IMR-90 (cell line): ENCODE measurements at regions not wholly inside any gene's neighbourhood (a gene's known extent, or its start where the extent isn't known, plus 50 kb on each side); places are given as distances from the start of the nearest gene placed in this dataset.

Experiments
- ATAC-seq: fragments of 200-7000 bp; cut with Tn5 transposase; 2 replicates; pipeline ENCODE4 v1.9.1; 2020; ENCODE audit warnings: low read depth, mild to moderate bottlenecking, moderate library complexity
- BruUV-seq: library from RNA; stranded (reverse); fragments of 400-500 nt; replicated peaks from 2 replicates; lab custom pipeline; 2021; lab: Mats Ljungman, UMichigan
- CTCF ChIA-PET: fragments of 300-600 bp; formaldehyde crosslinking; extraction: SDS; loops from one replicate; lab custom pipeline; 2021; ENCODE audit warnings: antibody characterized with exemption; lab: Yijun Ruan, JAX
- POLR2A ChIA-PET: fragments of 300-600 bp; sonication (Branson Sonifier 250); formaldehyde crosslinking; loops from one replicate; lab custom pipeline; 2022; ENCODE audit warnings: antibody characterized with exemption; ENCODE audit not compliant: unreplicated experiment; lab: Charles Lee
- DNase-seq: peaks from one replicate; pipeline ENCODE4 v3.0.0; 2013
- H2AFZ ChIP-seq: replicated peaks from 2 replicates; pipeline ENCODE3; 2013; ENCODE audit warnings: low read length, mild to moderate bottlenecking; ENCODE audit not compliant: poor library complexity
- H2AK5ac ChIP-seq: 2 replicates; pipeline ENCODE4 v1.6.1; 2013; ENCODE audit warnings: low read depth, low read length, inconsistent platforms
- H2AK9ac ChIP-seq: replicated peaks from 2 replicates; pipeline ENCODE3; 2013; ENCODE audit warnings: mild to moderate bottlenecking, low read depth, low read length, moderate library complexity; ENCODE audit not compliant: poor library complexity
- H2BK120ac ChIP-seq: 2 replicates; pipeline ENCODE4 v1.6.1; 2013; ENCODE audit warnings: low read depth, low read length, inconsistent platforms
- H2BK15ac ChIP-seq: 3 replicates; pipeline ENCODE4 v1.6.1; 2013; ENCODE audit warnings: low read depth, low read length, inconsistent platforms
- H2BK20ac ChIP-seq: 2 replicates; pipeline ENCODE4 v1.6.1; 2013; ENCODE audit warnings: low read depth, mild to moderate bottlenecking, inconsistent platforms, low read length, moderate library complexity
- H2BK5ac ChIP-seq: 2 replicates; pipeline ENCODE4 v1.6.1; 2013; ENCODE audit warnings: mild to moderate bottlenecking, low read depth, low read length, inconsistent platforms; ENCODE audit not compliant: poor library complexity, severe bottlenecking
- H3K14ac ChIP-seq: replicated peaks from 2 replicates; pipeline ENCODE4 v1.6.1; 2013; ENCODE audit warnings: low read depth, low read length, inconsistent platforms
- H3K18ac ChIP-seq: 2 replicates; pipeline ENCODE4 v1.6.1; 2013; ENCODE audit warnings: low read depth, low read length, control low read depth
- H3K23ac ChIP-seq: 2 replicates; pipeline ENCODE4 v1.6.1; 2013; ENCODE audit warnings: low read depth, low read length, inconsistent platforms
- H3K27ac ChIP-seq: 2 replicates; pipeline ENCODE4 v1.5.1; 2013; ENCODE audit warnings: mild to moderate bottlenecking, control low read depth, low read length; ENCODE audit not compliant: insufficient read depth
- H3K27me3 ChIP-seq: 2 replicates; pipeline ENCODE4 v1.6.1; 2013; ENCODE audit warnings: low read length; ENCODE audit not compliant: control insufficient read depth, insufficient read depth
- H3K36me3 ChIP-seq: 2 replicates; pipeline ENCODE4 v1.6.1; 2013; ENCODE audit warnings: low read length, mixed read lengths; ENCODE audit not compliant: control insufficient read depth, insufficient read depth
- H3K4ac ChIP-seq: 2 replicates; pipeline ENCODE4 v1.6.1; 2013; ENCODE audit warnings: low read depth, low read length, inconsistent platforms
- H3K4me1 ChIP-seq: 2 replicates; pipeline ENCODE4 v1.6.1; 2013; ENCODE audit warnings: low read length, mixed read lengths; ENCODE audit not compliant: control insufficient read depth, insufficient read depth
- H3K4me2 ChIP-seq: 2 replicates; pipeline ENCODE4 v1.6.1; 2013; ENCODE audit warnings: low read depth, mild to moderate bottlenecking, control low read depth, low read length, moderate library complexity
- H3K4me3 ChIP-seq: 2 replicates; pipeline ENCODE4 v1.5.1; 2013; ENCODE audit warnings: low read depth, mild to moderate bottlenecking, control low read depth, low read length, moderate library complexity; ENCODE audit not compliant: insufficient read depth
- H3K56ac ChIP-seq: 2 replicates; pipeline ENCODE4 v1.6.1; 2013; ENCODE audit warnings: low read length, inconsistent platforms; ENCODE audit not compliant: insufficient read depth; ENCODE audit errors: extremely low read depth
- H3K79me1 ChIP-seq, 2 experiments: 2 replicates each; pipeline ENCODE4 v1.6.1; 2013; ENCODE audit warnings: low read length in 2 of 2, inconsistent platforms in 1 of 2, low read depth in 1 of 2
- H3K9ac ChIP-seq: 2 replicates; pipeline ENCODE4 v1.6.1; 2013; ENCODE audit warnings: low read depth, low read length, control low read depth
- H3K9me1 ChIP-seq: 2 replicates; pipeline ENCODE4 v1.6.1; 2013; ENCODE audit warnings: low read length, inconsistent platforms; ENCODE audit not compliant: insufficient read depth
- H3K9me3 ChIP-seq: 2 replicates; pipeline ENCODE4 v1.6.1; 2013; ENCODE audit warnings: low read length; ENCODE audit not compliant: control insufficient read depth, insufficient read depth
- H4K20me1 ChIP-seq: 2 replicates; pipeline ENCODE4 v1.6.1; 2013; ENCODE audit warnings: low read length, inconsistent platforms; ENCODE audit not compliant: insufficient read depth
- H4K5ac ChIP-seq: 2 replicates; pipeline ENCODE4 v1.6.1; 2013; ENCODE audit warnings: mild to moderate bottlenecking, low read depth, low read length, control low read depth
- H4K8ac ChIP-seq, 2 experiments: 2 replicates each; pipeline ENCODE4 v1.6.1; 2013; ENCODE audit warnings: low read depth in 2 of 2, low read length in 2 of 2, control low read depth in 1 of 2, inconsistent platforms in 1 of 2
- H4K91ac ChIP-seq: 2 replicates; pipeline ENCODE4 v1.6.1; 2013; ENCODE audit warnings: low read depth, low read length, inconsistent platforms; ENCODE audit not compliant: insufficient read depth
- MAZ ChIP-seq: IDR thresholded peaks from 2 replicates; pipeline ENCODE4 v1.6.1; 2012; ENCODE audit warnings: low read depth, mild to moderate bottlenecking, low read length, improper control_type of control experiment, moderate library complexity, borderline replicate concordance
- WGBS, 2 experiments: methylation state at CpG; one replicate each; pipeline versions ENCODE4 v1.1.5 to v1.1.7; 2013; ENCODE audit warnings: missing lambda C conversion rate in 2 of 2; ENCODE audit not compliant: insufficient read length in 1 of 2; ENCODE audit errors: extremely low coverage in 2 of 2; 5-methylcytosine and 5-hydroxymethylcytosine counted together
- dilution Hi-C: fragments of 300-500 bp; cut with HindIII; formaldehyde crosslinking; loops from one replicate; pipeline ENCODE4 v1.14.3; 2018; ENCODE audit warnings: low sequenced_read_pairs; ENCODE audit not compliant: unreplicated experiment
- in situ Hi-C: fragments of 300-500 bp; cut with MboI; formaldehyde crosslinking; loops from 3 replicates; pipeline ENCODE4 v1.14.3; 2019; ENCODE audit warnings: low sequenced_read_pairs, inconsistent platforms, mixed read lengths
- intact Hi-C: fragments of 100-400 bp; cut with micrococcal nuclease; formaldehyde crosslinking; loops from 2 replicates; pipeline ENCODE4 v1.10.0; 2022
- TF ChIP-seq, protein P1 (sequence below): fragments of 150-350 bp; IDR thresholded peaks from 2 replicates; pipeline ENCODE4 v1.6.1; 2017; ENCODE audit warnings: mild to moderate bottlenecking, antibody characterized with exemption, low read length, low read depth

DNA sequence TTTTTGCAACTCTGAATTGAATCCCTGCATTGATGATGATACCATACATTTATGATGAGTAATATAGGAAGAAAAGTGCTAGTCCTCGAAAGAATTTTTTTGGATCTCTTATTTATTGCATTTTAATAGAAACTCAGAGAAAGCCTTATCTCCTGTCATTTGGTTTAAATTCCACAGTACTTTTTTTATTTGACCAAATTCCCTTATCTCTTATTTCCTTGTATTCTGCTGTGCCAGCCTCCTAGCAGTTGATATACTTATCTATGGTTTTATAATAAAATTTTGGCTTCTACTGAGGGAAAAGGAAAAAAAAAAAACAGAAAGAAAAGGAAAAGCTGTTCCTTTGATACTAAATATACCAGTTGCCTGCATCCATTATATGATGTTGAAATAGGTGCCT is 535.1 kb upstream of the NR2F2 start:
- no peak overlapping the region for H2BK5ac ChIP-seq
- no peaks in the 10 kb centered on the region for H3K27me3 ChIP-seq
- no peaks in the 10 kb centered on the region for H3K79me1 ChIP-seq
- intact Hi-C loops, result no loop called here
- H3K36me3 ChIP-seq, result no peaks in the 10 kb centered on the region
- no peak overlapping the region for H2AK9ac ChIP-seq
- no peak overlapping the region for H2BK120ac ChIP-seq
- H4K8ac ChIP-seq, result no peak overlapping the region
- WGBS, 2 experiments, result no CpG with 5 or more reads among the region's 1 CpG
- H3K4ac ChIP-seq, result no peak overlapping the region
- H3K27ac ChIP-seq, result no peak overlapping the region
- H4K5ac ChIP-seq, result no peak overlapping the region
- no peak overlapping the region for H2AK5ac ChIP-seq
- DNase-seq, result no peak
- H3K9ac ChIP-seq, result no peak overlapping the region
- H2BK20ac ChIP-seq, result no peak overlapping the region
- TF ChIP-seq, protein P1, sequence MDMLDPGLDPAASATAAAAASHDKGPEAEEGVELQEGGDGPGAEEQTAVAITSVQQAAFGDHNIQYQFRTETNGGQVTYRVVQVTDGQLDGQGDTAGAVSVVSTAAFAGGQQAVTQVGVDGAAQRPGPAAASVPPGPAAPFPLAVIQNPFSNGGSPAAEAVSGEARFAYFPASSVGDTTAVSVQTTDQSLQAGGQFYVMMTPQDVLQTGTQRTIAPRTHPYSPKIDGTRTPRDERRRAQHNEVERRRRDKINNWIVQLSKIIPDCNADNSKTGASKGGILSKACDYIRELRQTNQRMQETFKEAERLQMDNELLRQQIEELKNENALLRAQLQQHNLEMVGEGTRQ, result no peak
- no peak for TF ChIP-seq MAZ
- H3K14ac ChIP-seq, result no peak overlapping the region
- ChIA-PET CTCF (interaction anchor here (0.6 kb wide), 1 partner anchor 383 kb away, joined by 4 read pairs; no protein-coding TSS in a partner anchor), POLR2A (no interaction called here)
- no peak overlapping the region for H3K4me2 ChIP-seq
- no peak overlapping the region for H3K56ac ChIP-seq
- no peaks in the 10 kb centered on the region for H3K9me3 ChIP-seq
- 0 out of 2 replicates have a peak, but pooled peaks cover under 1% of the 10 kb centered on the region for H3K9me1 ChIP-seq
- H2AFZ ChIP-seq, result no peak overlapping the region
- H3K4me3 ChIP-seq, result no peak overlapping the region
- no peak for ATAC-seq
- in situ Hi-C loops, result no loop called here
- H3K4me1 ChIP-seq, result no peaks in the 10 kb centered on the region
- H2BK15ac ChIP-seq, result no peak overlapping the region
- no peak overlapping the region for H3K23ac ChIP-seq
- H4K91ac ChIP-seq, result no peak overlapping the region
- no TSS peak for BruUV-seq
- dilution Hi-C loops, result no loop called here
- no peaks in the 10 kb centered on the region for H4K20me1 ChIP-seq
- H3K18ac ChIP-seq, result no peak overlapping the region
